GM12801 (cell line): ENCODE measurements at regions not wholly inside any gene's neighbourhood (a gene's known extent, or its start where the extent isn't known, plus 50 kb on each side); places are given as distances from the start of the nearest gene placed in this dataset.

ENCODE experiments used
- CTCF ChIP-seq: IDR thresholded peaks from one replicate; pipeline ENCODE4 v1.5.1; 2011; ENCODE audit warnings: control low read depth; ENCODE audit not compliant: insufficient read length; ENCODE audit errors: extremely low read depth

DNA sequence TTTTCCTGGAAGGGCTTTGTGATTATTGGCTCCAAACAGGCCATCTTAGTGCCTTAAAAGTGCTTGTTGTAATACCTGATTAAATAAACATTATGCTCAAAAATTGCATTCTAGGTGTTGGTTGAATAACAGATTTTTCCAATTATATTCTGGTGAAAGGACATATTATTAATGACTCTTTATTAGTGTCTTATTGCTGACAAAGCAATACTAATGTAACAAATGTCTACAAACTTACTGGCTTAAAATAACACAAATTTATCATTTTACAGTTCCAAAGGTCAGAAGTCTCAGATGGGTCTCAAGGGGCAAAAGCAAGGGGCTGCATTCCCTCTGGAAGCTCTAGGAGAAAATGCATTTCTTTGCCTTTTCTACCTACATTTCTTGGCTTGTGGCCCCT is 86.9 kb upstream of the CPM start:
- TF ChIP-seq CTCF: no peak

GRCh38 chr12:69022674-69023073 is 89.7 kb upstream of the CPM start:
- no peak for TF ChIP-seq CTCF

- TF ChIP-seq CTCF: no peak
Observed at GRCh38 chr12:69023840-69024239, 90.9 kb upstream of the CPM start.

DNA sequence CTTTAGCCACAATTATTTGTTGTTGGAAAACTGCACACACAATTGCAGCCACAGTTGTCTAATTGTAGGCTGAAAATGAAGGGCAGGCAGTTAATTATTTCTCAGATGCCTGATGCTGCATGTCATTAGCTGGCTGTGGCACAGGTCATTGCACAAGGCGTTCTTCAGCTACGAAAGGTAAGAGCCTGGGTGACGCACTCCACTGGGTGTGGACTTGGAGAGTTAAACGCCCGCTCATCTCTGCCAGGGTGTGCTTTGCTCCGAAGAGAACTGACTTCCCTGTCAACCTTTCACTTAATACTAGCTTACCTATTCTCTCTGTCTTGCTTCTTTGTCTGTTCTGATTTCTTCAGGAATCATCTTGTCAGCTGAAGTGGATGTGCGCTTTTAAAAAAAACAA is 91.4 kb upstream of the CPM start:
- TF ChIP-seq CTCF: no peak

DNA sequence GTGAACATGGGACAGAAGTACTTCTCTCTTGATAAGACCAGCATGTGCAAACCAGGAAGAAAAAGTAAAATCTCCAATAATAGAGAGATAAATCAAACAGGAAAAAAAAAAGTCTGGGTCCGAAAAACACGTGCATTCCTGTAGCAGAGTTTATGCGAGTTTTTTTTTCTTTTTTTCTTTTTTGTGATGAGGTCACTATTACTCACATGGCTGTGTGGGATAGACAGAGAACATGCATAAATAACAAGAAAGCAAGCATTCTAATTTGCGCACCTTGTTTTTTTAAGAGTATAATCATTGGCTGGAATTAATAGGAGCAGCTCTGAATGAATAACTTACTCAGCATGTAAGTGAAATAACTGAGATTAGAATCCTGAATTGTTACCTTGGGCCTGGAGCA is 91.9 kb upstream of the CPM start:
- TF ChIP-seq CTCF: no peak

- no peak for TF ChIP-seq CTCF
Observed at GRCh38 chr12:69026336-69026735, 93.4 kb upstream of the CPM start.

DNA sequence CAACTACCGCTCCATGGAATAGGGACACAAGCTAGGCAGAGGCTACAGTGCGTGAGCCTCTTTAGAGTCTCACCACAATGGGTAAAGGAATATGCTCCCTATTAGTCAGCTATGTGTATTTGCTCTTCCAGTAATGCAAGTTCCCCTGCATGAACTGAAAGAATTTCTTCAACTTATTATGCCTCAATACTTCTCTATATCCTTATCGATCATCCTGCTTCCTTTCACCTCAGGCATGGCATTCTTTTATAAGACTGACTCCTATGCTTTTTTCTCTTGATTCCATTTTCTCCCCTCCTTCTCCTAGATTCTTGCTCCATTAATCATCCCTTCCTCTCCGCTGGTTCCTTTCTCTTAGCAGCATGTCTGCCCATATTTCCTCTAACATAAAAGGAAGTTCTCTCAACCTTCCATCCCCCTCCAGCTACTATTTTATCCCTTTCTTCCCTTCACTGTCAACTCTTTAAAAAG is 94.5 kb upstream of the CPM start:
- no peak for TF ChIP-seq CTCF
